BJ (cell line): ENCODE measurements at regions not wholly inside any gene's neighbourhood (a gene's known extent, or its start where the extent isn't known, plus 50 kb on each side); places are given as distances from the start of the nearest gene placed in this dataset.

ENCODE experiments used
- CTCF ChIA-PET: fragments of 350-600 bp; formaldehyde crosslinking; extraction: SDS; loops from one replicate; lab custom pipeline; 2021; ENCODE audit warnings: antibody characterized with exemption, inconsistent platforms; lab: Yijun Ruan, JAX
- POLR2A ChIA-PET: fragments of 300-600 bp; sonication (Branson Sonifier 250); formaldehyde crosslinking; extraction: SDS; loops from one replicate; lab custom pipeline; 2021; ENCODE audit warnings: antibody characterized with exemption; lab: Charles Lee
- DNase-seq: peaks from one replicate; pipeline ENCODE4 v3.0.0-alpha.2; 2011; ENCODE audit warnings: low read depth
- H3K27me3 ChIP-seq: 2 replicates; pipeline ENCODE4 v1.6.0; 2011; ENCODE audit warnings: low read length; ENCODE audit not compliant: control insufficient read depth, insufficient read depth
- H3K36me3 ChIP-seq: 2 replicates; pipeline ENCODE4 v1.5.1; 2011; ENCODE audit warnings: low read length; ENCODE audit not compliant: control insufficient read depth, insufficient read depth
- H3K4me3 ChIP-seq: 2 replicates; pipeline ENCODE4 v1.5.1; 2011; ENCODE audit warnings: low read depth, mild to moderate bottlenecking, control low read depth, low read length
- CTCF ChIP-seq: IDR thresholded peaks from 2 replicates; pipeline ENCODE4 v1.5.1; 2011; ENCODE audit warnings: low read depth, mild to moderate bottlenecking, control low read depth, inconsistent platforms, low read length, moderate library complexity; ENCODE audit not compliant: insufficient read depth

GRCh38 chr18:45557779-45558178, 57.5 kb upstream of the SLC14A2 start:
- POLR2A ChIA-PET = no interaction called here
- Histone ChIP-seq H3K4me3 (no peak overlapping the region), H3K27me3 (peaks cover 8% of the 10 kb centered on the region), H3K36me3 (no peaks in the 10 kb centered on the region)
- DNase-seq = no peak
- no peak for TF ChIP-seq CTCF
- CTCF ChIA-PET = interaction anchor here (0.6 kb wide), 1 partner anchor 23 kb away, joined by 4 read pairs; no protein-coding TSS in a partner anchor

GRCh38 chr18:45559258-45559657, 56.0 kb upstream of the SLC14A2 start:
- H3K4me3 ChIP-seq = no peak overlapping the region
- POLR2A ChIA-PET = no interaction called here
- DNase-seq = no peak
- CTCF ChIA-PET = interaction anchor here (1.4 kb wide), 1 partner anchor 7 kb away, joined by 3 read pairs; no protein-coding TSS in a partner anchor
- no peak for TF ChIP-seq CTCF
- peaks cover 8% of the 10 kb centered on the region for H3K27me3 ChIP-seq
- no peaks in the 10 kb centered on the region for H3K36me3 ChIP-seq

GRCh38 chr18:45560870-45561269, 54.4 kb upstream of the SLC14A2 start:
- ChIA-PET CTCF (no interaction called here), POLR2A (no interaction called here)
- Histone ChIP-seq H3K36me3 (no peaks in the 10 kb centered on the region), H3K4me3 (no peak overlapping the region), H3K27me3 (peaks cover 6% of the 10 kb centered on the region)
- TF ChIP-seq CTCF = no peak
- DNase-seq = no peak

GRCh38 chr18:45562567-45563479, 52.5 kb upstream of the SLC14A2 start:
- no peak for DNase-seq
- POLR2A ChIA-PET = no interaction called here
- no peak overlapping the region for H3K4me3 ChIP-seq
- CTCF ChIA-PET = interaction anchor here (1.0 kb wide), 1 partner anchor 8 kb away, joined by 3 read pairs; no protein-coding TSS in a partner anchor
- peaks cover 5% of the 10 kb centered on the region for H3K27me3 ChIP-seq
- TF ChIP-seq CTCF = no peak
- no peaks in the 10 kb centered on the region for H3K36me3 ChIP-seq

GRCh38 chr18:45565280-45565970, 49.9 kb upstream of the SLC14A2 start:
- DNase-seq = no peak
- Histone ChIP-seq H3K4me3 (no peak overlapping the region), H3K27me3 (peaks cover 5% of the 10 kb centered on the region), H3K36me3 (no peaks in the 10 kb centered on the region)
- no peak for TF ChIP-seq CTCF
- CTCF ChIA-PET = interaction anchor here (0.6 kb wide), 1 partner anchor 40 kb away, joined by 3 read pairs; no protein-coding TSS in a partner anchor
- POLR2A ChIA-PET = no interaction called here
